Vagina (tissue), 2 donors: ENCODE measurements at regions not wholly inside any gene's neighbourhood (a gene's known extent, or its start where the extent isn't known, plus 50 kb on each side); places are given as distances from the start of the nearest gene placed in this dataset.
A peak's percentile ranks its signal among the peaks of the same experiment; 100 is the strongest.

Experiments
- DNase-seq, 2 donors: peaks; one replicate each; pipeline ENCODE4 v3.0.0-alpha.2; 2017; ENCODE audit errors: extremely low spot score in 2 of 2
- H3K27ac ChIP-seq: fragments of 200-600 bp; sonication (generic); one replicate; pipeline ENCODE4 v1.5.1; 2019
- H3K27me3 ChIP-seq: fragments of 200-600 bp; sonication (generic); one replicate; pipeline ENCODE4 v1.5.1; 2019
- H3K36me3 ChIP-seq, 2 donors: fragments of 200-600 bp; sonication (generic); one replicate each; pipeline ENCODE4 v1.5.1; 2017 to 2019
- H3K4me1 ChIP-seq: fragments of 200-600 bp; sonication (generic); one replicate; pipeline ENCODE4 v1.5.1; 2019
- H3K4me3 ChIP-seq, 2 donors: fragments of 200-600 bp; sonication (generic); 1 replicate in 1 of 2; 2 replicates in 1 of 2; pipeline ENCODE4 v1.5.1; 2016 to 2019
- H3K9me3 ChIP-seq: fragments of 200-600 bp; sonication (generic); one replicate; pipeline ENCODE4 v1.5.1; 2019
- POLR2A ChIP-seq, 2 donors: fragments of 450-650 bp; IDR thresholded peaks; one replicate each; pipeline ENCODE4 v1.6.1; 2017; ENCODE audit warnings: antibody characterized with exemption in 2 of 2, mild to moderate bottlenecking in 2 of 2, moderate library complexity in 2 of 2
- POLR2AphosphoS5 ChIP-seq, 2 donors: sonication (generic); formaldehyde crosslinking; IDR thresholded peaks; one replicate each; pipeline ENCODE4 v1.9.0; 2017; ENCODE audit warnings: antibody characterized with exemption in 2 of 2, mild to moderate bottlenecking in 2 of 2, low read depth in 1 of 2; ENCODE audit not compliant: insufficient read depth in 1 of 2
- intact Hi-C: fragments of 100-400 bp; cut with DNase I; formaldehyde crosslinking; loops from one replicate; pipeline ENCODE4 v1.15.1; 2023
- TF ChIP-seq, protein P1 (sequence below), 3 experiments: fragments of 450-650 bp in 2 of 3; fragments of 200-600 bp in 1 of 3; sonication (generic) in 1 of 3; IDR thresholded peaks; one replicate each; pipeline ENCODE4 v1.5.1; 2017 to 2019; ENCODE audit warnings: antibody characterized with exemption in 3 of 3, mild to moderate bottlenecking in 2 of 3, moderate library complexity in 2 of 3

DNA sequence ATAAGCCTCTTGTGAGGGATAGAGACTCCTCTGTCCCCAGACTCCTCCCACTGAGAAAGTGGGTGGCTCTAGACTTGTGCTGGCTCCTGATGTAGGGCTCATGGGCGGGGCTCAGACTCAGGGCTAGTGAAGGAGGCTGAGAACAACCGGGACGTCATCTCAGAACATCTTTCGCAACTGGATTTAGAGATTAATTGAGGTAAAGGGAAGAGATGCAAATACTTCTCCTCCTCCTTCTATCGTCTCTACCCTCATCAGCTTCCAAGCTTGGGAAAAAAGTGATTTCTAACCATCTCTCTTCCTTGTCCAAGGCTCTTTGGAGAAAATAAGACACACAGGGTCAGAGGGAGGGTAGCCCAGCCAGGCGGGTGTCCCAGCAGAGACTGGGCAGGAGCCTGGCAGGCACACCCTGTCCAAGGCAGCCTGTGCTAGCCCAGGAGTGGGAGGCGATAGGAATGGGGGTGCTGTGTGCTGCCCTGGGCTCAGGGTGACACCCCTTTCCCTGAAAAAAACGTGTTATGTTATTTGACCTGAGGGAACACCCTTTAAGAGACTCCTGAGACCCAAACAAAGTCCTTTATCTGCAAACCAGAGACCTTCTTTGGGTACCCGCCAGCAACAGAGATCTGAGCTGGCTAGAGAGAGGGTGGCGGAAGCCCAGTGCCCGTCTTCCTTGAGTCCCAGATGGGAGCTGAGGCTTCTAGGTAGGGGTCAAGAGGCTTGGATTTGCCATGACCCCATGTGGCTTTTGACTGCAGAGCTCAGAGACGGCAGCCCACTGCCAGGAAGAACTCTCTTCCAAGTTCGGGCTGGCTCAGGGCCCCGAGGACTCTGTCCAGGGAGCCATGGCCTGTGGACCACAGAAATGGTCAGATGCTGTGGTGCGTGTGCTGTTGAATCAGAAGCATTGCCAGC is 160.9 kb downstream of the ADAMTS15 start:
- DNase-seq: peak in 1 of 2 donors; percentile 99
- H3K27me3 ChIP-seq: no peaks in the 10 kb centered on the region
- H3K9me3 ChIP-seq: no peaks in the 10 kb centered on the region
- H3K4me3 ChIP-seq: no peak overlapping the region
- peaks cover 54% of the 10 kb centered on the region for H3K4me1 ChIP-seq
- intact Hi-C loops: loop anchor here (5.0 kb wide), 1 partner anchor 157 kb away; no protein-coding TSS in a partner anchor
- TF ChIP-seq, protein P1, sequence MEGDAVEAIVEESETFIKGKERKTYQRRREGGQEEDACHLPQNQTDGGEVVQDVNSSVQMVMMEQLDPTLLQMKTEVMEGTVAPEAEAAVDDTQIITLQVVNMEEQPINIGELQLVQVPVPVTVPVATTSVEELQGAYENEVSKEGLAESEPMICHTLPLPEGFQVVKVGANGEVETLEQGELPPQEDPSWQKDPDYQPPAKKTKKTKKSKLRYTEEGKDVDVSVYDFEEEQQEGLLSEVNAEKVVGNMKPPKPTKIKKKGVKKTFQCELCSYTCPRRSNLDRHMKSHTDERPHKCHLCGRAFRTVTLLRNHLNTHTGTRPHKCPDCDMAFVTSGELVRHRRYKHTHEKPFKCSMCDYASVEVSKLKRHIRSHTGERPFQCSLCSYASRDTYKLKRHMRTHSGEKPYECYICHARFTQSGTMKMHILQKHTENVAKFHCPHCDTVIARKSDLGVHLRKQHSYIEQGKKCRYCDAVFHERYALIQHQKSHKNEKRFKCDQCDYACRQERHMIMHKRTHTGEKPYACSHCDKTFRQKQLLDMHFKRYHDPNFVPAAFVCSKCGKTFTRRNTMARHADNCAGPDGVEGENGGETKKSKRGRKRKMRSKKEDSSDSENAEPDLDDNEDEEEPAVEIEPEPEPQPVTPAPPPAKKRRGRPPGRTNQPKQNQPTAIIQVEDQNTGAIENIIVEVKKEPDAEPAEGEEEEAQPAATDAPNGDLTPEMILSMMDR (IDR thresholded peaks at IDR 0.05): no peak
- peak; percentile 50 to 87 for TF ChIP-seq POLR2AphosphoS5 (IDR thresholded peaks at IDR 0.05; ENCODE audit: insufficient read depth in 1 of 2, low read depth in 1 of 2)
- TF ChIP-seq POLR2A (IDR thresholded peaks at IDR 0.05): no peak
- no peaks in the 10 kb centered on the region for H3K36me3 ChIP-seq
- H3K27ac ChIP-seq: peak overlapping the region; percentile 72

DNA sequence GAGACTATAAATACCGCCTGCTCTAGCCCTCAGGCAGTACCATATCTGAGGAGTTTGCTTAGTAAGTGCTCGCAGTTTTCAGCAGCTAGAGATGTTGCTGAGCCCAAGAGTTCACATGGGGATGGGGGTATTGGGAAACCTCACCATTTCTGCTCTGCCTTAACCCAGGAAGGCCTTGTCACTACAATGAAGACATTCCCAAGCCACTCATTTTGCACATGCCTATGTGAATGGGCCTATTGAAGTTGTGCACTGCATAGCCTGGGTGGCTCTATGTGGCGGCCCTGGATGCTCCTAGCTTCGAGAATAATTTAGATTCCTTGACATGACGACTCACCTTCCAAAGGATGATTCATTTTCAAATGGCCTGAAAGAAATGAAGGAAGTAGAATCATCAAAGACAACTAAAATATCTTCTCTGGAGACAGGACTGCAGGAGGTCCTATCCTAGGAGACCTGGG is 163.4 kb downstream of the ADAMTS15 start:
- Histone ChIP-seq H3K9me3 (no peaks in the 10 kb centered on the region), H3K4me1 (peaks cover 33% of the 10 kb centered on the region), H3K27me3 (no peaks in the 10 kb centered on the region), H3K4me3 (no peak overlapping the region), H3K36me3 (no peaks in the 10 kb centered on the region), H3K27ac (no peak overlapping the region)
- intact Hi-C loops: no loop called here
- peak in 1 of 2 donors; percentile 94 for DNase-seq
- no peak for TF ChIP-seq POLR2A (IDR thresholded peaks at IDR 0.05)
- TF ChIP-seq POLR2AphosphoS5 (IDR thresholded peaks at IDR 0.05; ENCODE audit: insufficient read depth in 1 of 2, low read depth in 1 of 2): no peak
- TF ChIP-seq, protein P1 (IDR thresholded peaks at IDR 0.05): no peak

DNA sequence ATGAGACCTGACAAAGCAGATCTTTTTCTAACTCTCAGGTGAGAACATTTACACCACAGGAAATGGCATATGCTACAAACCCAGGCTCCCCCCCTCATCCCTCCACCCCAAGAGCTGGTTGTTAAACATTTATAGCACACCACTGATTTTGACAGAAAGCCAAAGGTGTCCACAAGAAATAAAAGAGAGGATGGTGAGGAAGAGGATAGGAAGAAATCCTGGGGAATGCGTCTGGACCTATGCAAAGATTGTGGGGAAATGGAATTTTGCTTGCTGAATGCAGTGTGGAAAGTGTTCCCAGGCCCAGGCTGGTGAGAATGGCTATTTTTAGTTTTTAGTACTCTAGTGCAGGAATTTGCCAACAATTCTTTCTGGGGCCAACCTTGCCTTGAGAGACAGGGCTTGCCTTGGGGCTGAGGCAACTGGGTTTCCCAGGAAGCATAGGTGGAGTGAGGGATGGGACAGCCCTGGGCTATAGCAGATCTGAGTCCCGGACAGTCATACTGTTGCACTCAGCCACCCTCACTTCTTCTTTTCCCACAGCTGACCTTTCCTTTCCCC is 163.9 kb downstream of the ADAMTS15 start:
- no peak overlapping the region for H3K4me3 ChIP-seq
- peak in 1 of 2 donors; percentile 40 for DNase-seq

DNA sequence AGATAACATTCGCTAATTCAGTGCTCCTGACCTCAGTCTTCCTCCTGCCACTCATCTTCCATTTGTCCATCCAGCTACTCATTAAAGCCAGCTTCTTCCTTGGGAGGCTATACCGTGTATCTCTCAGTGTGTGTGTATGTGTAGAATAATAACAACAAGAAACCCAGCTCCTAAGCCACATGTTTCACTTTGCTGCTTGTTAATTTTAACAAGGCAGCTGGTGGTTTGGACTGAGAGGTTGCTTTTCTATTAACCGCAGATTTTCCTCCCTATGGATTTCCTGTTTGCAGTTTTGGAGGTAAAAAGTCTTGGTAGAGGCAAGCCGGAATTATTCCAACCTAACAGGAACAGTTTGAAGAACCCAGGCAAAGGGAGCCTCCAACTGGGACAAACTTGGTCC is 165.0 kb downstream of the ADAMTS15 start:
- intact Hi-C loops: no loop called here
- Histone ChIP-seq H3K9me3 (no peaks in the 10 kb centered on the region), H3K4me1 (peaks cover 19% of the 10 kb centered on the region), H3K27me3 (no peaks in the 10 kb centered on the region), H3K36me3 (no peaks in the 10 kb centered on the region), H3K4me3 (no peak overlapping the region), H3K27ac (peak overlapping the region; percentile 30)
- DNase-seq: no peak
- TF ChIP-seq POLR2AphosphoS5 (IDR thresholded peaks at IDR 0.05; ENCODE audit: insufficient read depth in 1 of 2, low read depth in 1 of 2): no peak
- no peak for TF ChIP-seq POLR2A (IDR thresholded peaks at IDR 0.05)
- TF ChIP-seq, protein P1 (IDR thresholded peaks at IDR 0.05): no peak

More for the DNA sequence above, 163.9 kb downstream of the ADAMTS15 start:
- no peaks in the 10 kb centered on the region for H3K36me3 ChIP-seq
- no peaks in the 10 kb centered on the region for H3K27me3 ChIP-seq
- intact Hi-C loops: no loop called here
- H3K4me1 ChIP-seq: peaks cover 28% of the 10 kb centered on the region
- no peaks in the 10 kb centered on the region for H3K9me3 ChIP-seq
- no peak overlapping the region for H3K27ac ChIP-seq
- TF ChIP-seq POLR2A (IDR thresholded peaks at IDR 0.05) (no peak), POLR2AphosphoS5 (IDR thresholded peaks at IDR 0.05; ENCODE audit: insufficient read depth in 1 of 2, low read depth in 1 of 2) (no peak)
- TF ChIP-seq, protein P1 (IDR thresholded peaks at IDR 0.05): no peak
